ENCODE measurements at regions not wholly inside any gene's neighbourhood (a gene's known extent, or its start where the extent isn't known, plus 50 kb on each side); places are given as distances from the start of the nearest gene placed in this dataset.

DNA sequence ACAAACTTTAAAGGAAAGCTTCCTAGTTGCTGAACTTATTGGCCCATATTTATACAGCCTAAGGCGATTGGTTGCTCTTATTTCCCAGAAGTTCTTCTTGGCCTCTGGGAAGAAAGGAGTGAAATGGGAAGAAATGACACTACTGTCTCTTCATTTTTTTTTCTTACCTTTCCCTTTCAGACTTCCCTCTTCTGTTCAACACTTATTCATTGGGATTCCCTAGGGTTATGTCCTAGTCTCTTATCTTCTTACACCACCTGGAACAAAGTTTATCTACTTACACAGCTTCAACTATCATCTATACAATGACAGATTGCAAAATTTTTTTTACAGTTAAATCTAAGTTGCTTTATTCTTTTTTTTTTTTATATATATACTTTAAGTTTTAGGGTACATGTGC, 68.0 kb downstream of the SNX12 start:
- no peak for DNase-seq
- in situ Hi-C loops (cut with MboI; ENCODE audit: low pct_unique_long_range_greater_than_20kb, low sequenced_read_pairs), result no loop called here

DNA sequence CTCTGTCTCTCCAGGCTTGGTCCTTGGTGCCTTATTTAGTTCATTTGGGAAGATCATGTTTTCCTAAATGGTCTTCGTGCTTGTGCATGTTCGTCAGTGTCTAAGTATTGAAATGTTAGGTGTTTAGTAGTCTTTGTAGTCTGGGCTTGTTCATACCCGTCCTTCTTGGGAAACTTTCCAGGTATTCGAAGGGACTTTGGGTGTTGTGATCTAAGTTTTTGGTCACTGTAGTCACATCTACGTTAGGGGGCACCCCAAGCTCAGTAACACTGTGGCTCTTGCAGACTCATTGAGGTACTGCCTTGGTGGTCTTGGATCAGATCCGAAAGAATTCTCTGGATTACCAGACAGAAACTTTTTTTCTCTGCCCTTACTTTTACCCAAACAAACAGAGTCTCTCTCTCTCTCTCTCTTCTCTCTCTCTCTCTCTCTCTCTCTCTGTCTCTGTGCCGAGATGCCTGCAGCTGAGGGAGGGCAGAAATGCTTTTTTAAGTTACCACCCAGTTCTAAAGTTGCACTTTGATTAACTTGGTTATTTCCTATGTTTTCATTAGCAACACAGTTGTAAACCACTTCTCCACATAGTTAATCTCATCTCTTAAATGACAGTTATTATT, 67.6 kb upstream of the SLC7A3 start:
- peak; percentile 66 for DNase-seq
- in situ Hi-C loops (cut with MboI; ENCODE audit: low pct_unique_long_range_greater_than_20kb, low sequenced_read_pairs), result no loop called here

DNA sequence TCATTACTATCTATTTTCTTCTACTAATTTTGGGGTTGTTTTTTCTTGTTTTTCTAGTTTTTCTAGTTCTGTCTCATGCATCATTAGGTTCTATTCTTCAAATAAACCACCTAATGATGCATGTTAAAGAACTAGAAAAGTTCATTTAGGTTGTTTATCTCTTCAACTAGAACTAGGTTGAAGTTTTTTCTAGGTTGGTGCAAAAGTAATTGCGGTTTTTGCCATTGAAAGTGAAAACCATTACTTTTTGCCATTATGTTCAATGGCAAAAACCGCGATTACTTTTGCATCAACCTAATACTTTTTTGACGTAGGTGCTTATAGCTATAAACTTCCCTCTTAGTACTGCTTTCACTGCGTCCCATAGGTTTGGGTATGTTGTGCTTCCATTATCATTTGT, 64.4 kb upstream of the SLC7A3 start:
- in situ Hi-C loops (cut with MboI; ENCODE audit: low pct_unique_long_range_greater_than_20kb, low sequenced_read_pairs), result no loop called here
- no peak for DNase-seq

DNA sequence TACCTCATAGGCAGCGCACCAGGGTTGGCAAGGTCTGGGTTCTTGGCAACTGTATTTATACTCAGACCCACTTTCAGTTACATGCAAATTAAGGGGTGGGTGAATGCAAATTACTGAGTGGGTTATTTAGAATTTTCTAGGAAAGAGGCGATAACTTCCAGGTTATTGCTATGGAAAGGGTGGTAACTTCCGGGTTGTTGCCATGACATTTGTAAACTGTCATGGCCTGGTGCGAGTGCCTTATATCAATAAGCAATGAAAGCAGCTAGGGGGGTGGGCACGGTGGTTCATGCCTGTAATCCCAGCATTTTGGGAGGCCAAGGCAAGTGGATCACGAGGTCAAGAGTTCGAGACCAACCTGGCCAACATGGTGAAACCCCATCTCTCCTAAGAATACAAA, 57.5 kb upstream of the SLC7A3 start:
- DNase-seq, result no peak
- in situ Hi-C loops (cut with MboI; ENCODE audit: low pct_unique_long_range_greater_than_20kb, low sequenced_read_pairs), result no loop called here
